HG03460 (cell line): ENCODE measurements at regions not wholly inside any gene's neighbourhood (a gene's known extent, or its start where the extent isn't known, plus 50 kb on each side); places are given as distances from the start of the nearest gene placed in this dataset.
"Not testable (repeated sequence)": the region's sequence is repeated elsewhere in the genome, so short reads cannot be mapped to it uniquely, and the experiment has no call there.

Experiments used
- ATAC-seq: cut with Tn5 transposase; IDR thresholded peaks from one replicate; pipeline ENCODE4 v1.9.1; 2021; ENCODE audit not compliant: unreplicated experiment

DNA sequence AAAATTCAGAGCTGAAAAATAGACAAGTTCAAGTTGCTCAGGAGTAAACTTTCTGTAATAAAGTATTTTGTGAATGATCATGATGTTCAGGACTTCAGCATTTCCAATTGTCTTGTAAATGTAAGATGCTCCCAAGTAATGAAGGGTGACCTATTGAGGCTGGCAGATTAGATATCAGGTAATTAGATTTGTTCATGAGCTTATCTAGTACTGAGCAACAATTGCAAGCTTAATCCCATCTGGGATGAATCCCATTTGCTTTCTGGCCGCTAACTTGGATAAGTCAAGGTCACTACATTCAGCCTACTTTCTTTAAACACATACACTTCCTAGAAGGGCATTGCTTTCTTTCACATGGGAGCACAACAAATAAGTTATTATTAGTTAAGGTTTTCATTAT, 82.4 kb upstream of the ITGB1 start:
- no peak for ATAC-seq

DNA sequence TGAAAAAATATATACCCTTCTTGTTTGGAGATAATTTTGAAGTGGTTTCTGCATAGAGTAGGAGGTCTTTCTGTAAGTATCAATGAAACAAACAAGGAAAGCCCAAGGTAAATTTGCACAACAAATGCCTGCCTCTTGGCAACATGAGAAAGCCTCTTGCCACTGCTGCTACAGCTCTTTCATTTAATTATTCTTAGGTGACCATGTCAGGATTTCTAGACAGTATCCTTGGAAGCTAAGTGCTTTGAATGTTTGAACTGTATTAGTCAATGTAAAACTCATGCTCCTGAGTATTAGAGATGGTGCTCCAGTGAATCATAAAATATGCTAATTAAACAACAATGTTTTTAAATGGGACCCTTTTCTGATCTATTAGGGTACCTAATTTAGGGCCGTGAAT, 81.2 kb upstream of the ITGB1 start:
- no peak for ATAC-seq

DNA sequence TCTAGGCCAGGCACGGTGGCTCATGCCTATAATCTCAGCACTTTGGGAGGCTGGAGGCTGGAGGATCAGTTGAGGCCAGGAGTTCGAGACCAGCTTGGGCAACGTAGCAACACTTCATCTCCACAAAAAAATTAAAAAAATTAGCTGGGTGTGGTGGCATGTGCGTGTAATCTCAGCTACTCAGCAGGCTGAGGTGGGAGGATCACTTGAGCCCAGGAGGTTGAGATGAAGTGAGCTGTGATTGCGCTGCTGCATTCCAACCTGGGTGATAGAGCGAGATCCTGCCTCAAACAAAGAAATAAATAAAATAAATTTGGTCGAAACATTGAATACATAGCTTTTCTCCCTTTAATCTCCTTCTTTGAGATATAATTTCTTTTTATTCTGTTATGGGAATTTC, 80.6 kb upstream of the ITGB1 start:
- ATAC-seq, result no peak

DNA sequence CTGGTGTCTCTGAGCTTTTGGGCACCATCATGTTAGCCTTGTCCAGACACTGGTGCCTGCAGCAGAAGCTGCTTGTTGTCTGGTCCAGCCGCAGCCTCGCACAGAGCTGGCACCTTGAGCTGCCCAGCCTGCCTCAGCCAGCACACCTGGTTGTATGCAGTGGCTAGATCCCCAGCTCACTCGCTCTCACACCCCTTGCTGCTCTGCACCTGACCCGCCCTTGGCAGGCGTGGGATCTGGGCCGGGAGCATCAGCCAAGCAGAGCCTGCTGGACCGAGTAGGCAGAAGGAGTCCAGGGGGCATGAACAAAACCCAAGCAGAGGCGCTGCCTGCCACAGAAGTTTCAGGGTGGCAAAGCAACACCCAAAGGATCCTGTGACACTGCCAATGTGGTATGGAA, 79.7 kb upstream of the ITGB1 start:
- ATAC-seq, result no peak

DNA sequence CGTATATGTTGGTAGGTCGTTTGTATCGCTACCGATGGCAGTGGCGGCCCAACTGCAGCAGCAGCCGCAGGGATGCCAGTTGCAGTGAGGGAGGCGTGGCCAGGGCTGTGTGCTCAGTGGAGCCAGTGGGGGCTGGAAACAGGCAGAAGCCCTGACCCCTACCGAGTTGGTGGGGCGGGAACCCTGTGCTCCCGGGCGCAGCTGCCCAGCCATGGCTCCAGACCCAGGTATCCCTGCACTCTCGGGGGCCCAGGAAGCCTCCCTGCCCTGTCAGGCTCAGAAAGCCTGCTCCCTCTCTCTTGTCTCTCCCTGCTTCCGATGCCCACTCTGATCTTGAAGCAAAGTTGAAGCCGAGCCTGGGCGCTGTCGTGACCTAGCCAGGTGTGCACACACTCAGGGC, 78.6 kb upstream of the ITGB1 start:
- ATAC-seq, result no peak

DNA sequence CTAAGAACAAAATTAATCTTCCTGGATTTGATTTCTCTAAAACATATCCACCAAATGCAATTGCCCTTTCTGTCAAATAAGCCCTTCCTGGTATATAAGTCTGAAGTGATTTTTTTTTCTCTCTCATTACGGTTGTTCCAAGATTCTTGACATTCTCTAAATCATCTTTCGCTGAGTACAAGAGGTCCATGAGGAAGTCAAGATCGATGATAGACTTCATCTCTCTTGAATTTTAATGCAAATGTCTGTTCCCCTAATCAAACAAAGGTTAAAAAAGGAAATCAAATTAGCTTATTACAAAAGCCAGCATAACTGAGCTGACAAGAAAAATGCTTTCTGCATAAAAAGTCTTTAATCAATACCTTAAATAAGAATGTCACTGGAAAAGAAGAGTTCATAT, 77.4 kb upstream of the ITGB1 start:
- ATAC-seq, result no peak

DNA sequence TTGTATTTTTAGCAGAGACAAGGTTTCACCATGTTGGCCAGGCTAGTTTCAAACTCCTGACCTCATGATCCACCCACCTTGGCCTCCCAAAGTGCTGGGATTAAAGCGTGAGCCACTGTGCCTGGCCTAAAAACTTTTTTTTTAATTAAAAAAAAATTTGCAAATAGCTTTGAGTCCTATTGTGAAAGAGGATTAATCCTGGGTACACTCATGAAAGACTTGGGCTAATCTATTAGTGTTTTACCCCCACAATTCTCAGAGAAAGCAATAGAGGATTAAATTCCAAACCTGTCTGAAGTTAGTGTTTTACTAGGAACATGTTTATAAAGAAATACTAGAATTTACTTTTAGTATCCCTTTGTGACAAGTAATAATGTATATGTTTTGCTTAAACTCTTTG, 76.9 kb upstream of the ITGB1 start:
- no peak for ATAC-seq

DNA sequence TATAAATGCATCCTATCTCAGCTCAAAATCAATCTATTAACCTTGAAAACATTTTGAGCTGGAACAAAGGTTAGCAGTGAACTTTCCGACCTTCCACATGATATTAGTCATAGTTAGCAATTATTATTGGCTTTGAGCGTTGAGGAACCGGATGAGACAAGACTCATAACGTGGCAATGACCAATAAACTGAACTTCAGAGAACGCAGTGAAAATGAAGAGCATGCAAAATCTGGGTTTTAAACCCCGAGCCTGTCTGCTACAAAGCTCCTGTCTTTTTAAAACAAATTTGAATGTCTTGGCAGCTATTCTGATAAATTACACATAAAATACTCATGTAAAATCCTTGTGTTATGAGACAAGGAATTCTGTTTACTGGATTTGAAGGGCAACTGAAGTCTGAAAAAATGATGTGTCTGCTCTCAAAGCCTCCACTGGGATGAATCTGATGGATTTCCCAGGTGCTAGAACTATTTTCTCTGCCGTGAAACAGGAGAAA, 74.7 kb upstream of the ITGB1 start:
- no peak for ATAC-seq

DNA sequence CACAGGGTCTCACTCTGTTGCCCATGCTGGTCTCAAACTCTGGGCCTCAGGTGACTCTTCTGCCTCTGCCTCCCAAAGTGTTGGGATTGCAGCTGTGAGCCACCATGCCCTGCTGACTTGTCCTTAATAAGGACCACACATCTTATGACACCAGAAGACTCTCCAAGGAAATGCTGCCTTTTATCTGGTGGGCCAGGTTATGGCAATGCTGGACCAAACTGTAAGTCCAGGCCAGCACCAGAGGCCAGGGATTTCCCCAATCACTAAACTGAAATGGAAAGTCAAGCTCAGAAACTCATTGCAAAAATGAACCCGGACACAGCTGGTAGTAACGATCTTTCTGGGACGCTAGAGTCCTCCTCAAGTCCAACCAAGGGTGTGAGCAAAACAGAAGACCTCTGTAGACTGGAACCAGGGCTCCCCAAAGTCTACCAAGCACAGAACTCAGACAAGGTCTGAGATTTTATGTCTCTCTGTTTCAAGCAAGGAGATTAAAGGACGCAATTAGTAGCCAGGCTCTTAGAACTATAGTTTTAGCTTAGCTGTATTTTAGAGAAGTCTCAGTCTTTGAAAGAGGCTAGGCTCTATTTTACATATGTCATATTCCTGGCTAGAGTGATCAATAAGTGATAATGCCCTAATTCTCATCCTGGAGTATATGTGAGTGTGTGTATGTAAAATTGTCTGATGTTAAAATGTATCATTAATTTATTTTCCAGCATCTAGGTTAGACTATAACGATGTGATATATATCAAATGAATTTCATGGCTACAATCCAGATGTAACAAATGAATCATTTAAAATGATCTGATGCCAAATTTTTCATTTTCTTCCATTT, 74.0 kb upstream of the ITGB1 start:
- ATAC-seq, result no peak

DNA sequence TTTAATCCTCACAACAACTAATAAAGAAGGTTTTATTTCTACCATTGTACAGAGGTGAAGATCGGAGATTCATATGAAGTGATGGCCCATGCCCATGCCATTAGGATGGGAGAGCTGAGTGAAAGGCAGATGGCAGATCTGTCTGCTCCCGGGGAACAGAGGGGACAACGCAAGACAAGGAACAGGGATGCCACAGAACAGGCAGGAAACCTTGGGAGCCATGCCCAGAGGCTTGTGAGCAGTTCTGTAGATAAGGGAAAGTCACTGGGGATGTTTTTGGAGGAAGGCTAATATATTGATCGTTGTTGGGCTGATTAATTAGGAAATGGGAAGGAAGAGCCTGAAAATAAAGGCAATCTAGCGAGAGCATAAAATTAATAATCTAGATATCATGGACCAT, 73.1 kb upstream of the ITGB1 start:
- no peak for ATAC-seq

DNA sequence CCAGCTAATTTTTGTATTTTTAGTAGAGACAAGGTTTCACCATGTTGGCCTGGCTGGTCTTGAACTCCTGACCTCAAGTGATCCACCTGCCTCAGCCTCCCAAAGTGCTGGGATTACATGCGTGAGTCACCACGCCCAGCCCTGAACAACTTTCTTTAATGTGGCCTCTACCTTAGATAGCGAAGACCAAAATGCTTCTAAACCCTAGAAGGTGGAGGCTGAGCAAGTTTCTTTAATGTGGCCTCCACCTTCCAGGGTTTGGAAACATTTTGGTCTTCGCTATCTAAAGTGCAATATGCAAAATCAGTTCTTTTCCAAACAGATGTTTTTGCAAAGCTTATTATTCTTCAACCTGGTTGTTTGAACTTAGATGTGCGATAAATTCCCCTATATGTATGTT, 70.5 kb upstream of the ITGB1 start:
- ATAC-seq, result not testable (repeated sequence)

DNA sequence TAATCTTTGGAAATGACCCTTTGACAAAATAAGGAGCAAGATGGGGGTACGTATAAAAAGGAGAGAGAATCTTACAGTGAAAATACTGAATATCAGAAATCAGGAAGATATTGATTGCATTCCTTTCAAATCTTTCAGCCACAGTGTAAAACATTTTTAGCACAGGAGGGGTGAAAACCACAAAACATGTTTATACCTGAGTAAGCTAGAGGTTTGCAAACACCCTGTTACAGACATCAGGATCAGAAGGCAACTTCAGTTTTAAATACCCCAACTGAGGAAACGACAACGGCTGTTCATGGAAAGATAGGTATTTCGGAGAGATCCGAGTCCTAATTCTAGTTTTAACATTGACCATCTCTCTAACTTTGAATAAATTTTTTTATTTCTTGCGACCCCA, 69.1 kb upstream of the ITGB1 start:
- no peak for ATAC-seq

DNA sequence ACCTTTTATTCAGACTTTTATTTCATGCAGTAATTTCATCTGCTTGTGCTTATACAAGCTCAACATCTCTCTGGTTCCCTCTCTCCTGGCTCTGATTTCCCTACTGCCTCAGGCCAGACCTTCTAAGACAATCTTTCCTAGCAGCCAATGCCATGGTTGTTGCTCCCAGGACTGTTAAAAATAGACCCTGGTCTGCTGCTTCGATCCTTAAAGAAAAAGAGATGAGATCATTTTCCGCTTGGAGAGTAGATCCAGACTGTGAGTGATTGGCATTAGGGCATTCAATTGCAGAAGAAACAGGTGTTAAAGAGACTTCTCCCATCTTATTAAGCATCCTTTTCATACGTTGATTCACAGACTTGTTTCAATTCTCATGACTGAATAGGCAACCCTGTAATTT, 68.4 kb upstream of the ITGB1 start:
- no peak for ATAC-seq

DNA sequence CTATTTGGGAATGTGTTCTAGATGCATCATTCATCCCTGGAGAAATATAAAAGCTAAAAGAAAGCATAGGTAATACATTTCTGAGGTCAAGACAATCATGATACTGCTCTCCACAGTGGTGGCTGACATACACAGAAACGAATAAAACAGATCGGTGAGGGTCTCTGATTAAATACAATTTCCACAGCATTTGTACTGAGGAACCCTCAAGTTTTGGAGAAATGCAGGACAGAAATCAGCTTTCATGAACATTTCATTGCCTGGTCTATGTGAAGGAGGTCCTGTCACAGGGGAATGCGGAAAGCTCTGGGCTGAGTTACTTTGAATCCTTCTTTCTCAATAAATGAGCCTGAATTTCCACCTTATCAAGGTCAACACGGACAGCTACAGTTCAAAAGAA, 67.9 kb upstream of the ITGB1 start:
- no peak for ATAC-seq

DNA sequence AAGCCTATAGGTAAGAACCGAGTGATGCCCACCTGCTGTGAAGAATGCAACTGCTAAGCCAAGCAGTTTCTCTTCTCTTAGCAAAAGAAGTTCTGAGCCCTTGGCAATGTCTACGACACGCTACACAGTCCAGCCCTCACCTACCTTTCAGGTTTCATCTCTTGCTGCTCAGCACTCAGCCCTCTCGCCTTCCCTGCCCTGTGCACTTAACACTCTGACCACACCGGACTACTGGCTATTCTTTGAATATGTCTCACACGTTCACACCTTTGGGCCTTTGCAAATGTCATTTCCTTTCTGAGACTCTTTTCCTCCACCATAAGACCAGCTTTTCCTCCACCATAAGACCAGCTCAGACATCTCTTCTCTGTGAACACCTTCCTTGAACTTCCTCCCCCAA, 67.0 kb upstream of the ITGB1 start:
- ATAC-seq, result no peak

DNA sequence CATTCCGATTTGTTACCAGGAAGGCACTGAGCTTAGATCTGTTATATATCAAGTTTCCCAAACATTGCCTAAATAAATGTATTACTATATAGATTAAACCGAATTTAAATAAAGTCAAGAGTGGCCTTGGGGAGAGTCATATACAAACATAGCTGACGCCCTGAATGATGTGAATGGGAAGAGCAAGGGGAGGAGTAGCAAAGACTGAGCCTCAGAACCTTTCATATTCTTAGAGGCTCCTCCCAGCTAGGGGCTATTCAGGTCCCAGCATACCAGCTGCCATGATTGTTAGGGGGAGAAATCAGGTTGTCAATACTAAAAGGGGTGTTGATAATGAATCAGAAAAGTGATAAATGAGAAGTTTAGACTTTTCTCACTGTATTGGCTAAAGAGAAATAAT, 64.7 kb upstream of the ITGB1 start:
- no peak for ATAC-seq

DNA sequence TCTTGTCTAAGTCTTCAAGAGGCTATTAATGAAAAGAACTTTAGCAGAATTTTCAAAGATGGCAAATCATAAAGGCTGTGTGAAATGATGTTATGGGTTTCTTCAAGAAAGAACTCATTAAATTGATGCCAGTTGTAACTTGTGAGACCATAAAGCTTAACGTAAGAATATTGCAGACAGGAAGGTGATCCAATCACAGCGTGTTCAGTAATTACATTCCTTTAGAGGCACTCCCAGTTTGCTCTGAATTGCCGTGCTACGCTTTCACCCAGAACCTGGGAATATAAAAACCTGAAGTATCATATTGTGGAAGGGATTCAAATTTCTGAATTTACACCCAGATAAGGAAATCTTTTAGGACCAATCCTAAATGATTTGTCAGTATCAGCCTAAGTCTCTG, 64.1 kb upstream of the ITGB1 start:
- no peak for ATAC-seq

DNA sequence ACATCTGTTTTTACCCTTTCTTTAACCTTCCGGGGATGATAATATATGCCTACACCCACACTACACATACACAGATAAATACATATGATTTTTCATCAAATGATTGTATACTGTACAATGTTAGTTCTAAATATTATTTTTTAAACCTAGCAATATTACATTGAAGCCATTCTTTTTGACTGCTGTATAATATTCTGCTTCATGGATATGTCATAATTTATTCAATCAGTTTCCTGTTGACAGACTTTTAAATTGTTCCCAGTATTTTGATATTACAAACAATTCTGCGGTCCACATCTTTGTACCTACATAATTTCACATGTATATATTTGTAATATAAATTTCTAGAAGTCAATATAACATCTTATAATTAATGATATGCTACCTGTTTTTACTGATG, 59.0 kb upstream of the ITGB1 start:
- no peak for ATAC-seq

DNA sequence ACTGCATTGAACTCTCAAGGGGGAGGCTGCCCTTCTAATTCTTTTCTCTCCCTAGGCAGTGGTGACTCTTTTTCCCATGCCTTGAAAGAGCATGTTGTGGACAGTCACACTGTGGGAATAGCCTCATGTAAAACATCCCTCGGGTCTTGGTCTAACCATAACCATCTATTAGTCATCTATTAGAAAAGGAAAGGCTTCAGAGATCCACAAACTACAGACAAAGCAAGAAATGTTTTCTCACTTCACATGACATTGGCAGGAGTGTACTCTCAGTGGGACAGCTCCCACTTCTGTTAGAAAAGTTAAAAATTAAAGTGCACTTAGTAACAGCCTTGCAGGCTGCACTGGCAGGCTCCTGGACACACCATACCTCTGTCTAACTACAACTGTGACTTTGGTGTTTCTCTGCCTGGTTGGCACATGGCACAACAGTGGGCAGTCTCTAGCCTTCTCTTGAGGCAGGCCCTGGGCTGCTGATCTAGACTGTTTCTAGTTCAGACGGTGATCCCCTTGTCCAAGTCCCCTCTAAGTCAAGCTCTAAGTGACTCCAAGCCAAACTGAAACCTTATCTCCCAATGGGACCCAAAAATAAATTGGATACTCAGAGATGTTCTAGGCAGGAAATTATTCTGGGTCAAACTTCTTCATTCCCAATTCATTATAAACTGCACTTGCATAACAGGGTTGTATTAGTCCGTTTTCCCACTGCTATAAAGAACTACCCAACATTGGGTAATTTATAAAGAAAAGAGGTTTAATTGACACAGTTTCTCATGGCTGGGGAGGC, 57.9 kb upstream of the ITGB1 start:
- peak; percentile 73 for ATAC-seq

DNA sequence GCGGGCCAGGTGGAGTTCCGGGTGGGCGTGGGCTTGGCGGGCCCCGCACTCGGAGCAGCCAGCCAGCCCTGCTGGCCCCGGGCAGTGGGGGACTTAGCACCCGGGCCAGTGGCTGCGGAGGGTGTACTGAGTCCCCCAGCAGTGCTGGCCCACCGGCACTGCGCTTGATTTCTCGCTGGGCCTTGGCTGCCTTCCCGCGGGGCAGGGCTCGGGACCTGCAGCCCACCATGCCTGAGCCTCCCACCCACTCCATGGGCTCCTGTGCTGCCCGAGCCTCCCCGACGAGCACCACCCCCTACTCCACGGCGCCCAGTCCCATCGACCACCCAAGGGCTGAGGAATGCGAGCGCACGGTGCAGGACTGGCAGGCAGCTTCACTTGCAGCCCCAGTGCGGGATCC, 55.3 kb upstream of the ITGB1 start:
- ATAC-seq, result not testable (repeated sequence)

DNA sequence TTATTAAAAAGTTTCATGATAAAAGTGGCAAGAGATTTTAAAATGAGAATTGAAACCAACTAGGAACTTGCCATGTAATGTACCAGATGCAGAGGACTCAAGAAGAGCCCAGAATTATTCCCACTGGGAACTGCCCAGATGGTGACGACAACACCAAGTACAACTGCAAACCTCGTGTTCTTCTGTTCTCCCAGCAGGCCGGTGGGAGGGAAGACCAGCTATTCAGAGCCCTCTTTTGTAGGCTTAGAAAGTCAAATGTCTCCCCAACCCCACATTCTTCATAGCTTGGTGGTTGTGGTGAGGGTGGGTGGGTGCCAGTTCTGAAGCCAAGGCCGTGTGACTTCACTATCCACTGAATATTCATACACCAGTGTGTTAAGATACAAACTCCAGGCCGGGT, 54.3 kb upstream of the ITGB1 start:
- ATAC-seq, result no peak
